ENCODE measurements at regions not wholly inside any gene's neighbourhood (a gene's known extent, or its start where the extent isn't known, plus 50 kb on each side); places are given as distances from the start of the nearest gene placed in this dataset.

DNA sequence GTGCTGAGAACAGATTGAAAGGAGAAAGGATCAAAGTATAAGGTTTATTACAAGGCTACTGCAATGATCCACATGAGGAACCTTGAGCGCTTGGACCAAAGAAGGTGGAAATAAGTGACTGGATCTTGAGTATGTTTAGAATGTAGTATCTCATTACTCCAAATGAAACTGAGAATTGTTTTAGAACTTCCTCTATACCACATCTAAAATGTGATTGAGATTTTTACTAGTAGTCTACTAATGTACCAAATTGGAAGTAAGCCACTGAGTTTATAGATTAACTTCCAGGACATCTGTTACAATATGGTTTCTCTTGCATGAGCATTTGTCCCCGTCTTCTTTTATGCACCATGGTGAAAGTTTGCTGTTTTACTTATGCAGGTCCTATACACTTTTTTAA lies 300.5 kb downstream of the SUCLG1 start:
- no peak overlapping the region for H3K4me3 ChIP-seq
- CTCF ChIA-PET = no interaction called here
- DNase-seq (ENCODE audit: low read depth in 1 of 2, low spot score in 1 of 2) (no peak), FAIRE-seq (no peak), ATAC-seq (no peak)
- H3K27ac ChIP-seq = no peak overlapping the region
- POLR2A ChIA-PET = no interaction called here
- H3K4me1 ChIP-seq = no peaks in the 10 kb centered on the region
- H3K4me2 ChIP-seq = no peak overlapping the region
- 48% methylated on average over 2 of the region's 2 CpGs for WGBS (ENCODE audit: missing lambda C conversion rate)
- no peak for TF ChIP-seq ZNF302 (CRISPR knock-in tag; IDR thresholded peaks at IDR 0.05)
- TF ChIP-seq NPAS2 (CRISPR knock-in tag; IDR thresholded peaks at IDR 0.05; ENCODE audit: borderline replicate concordance) = no peak
- no peak for TF ChIP-seq KDM1A (IDR thresholded peaks at IDR 0.05; ENCODE audit: low read depth)
- H3K9me3 ChIP-seq = no peaks in the 10 kb centered on the region

GRCh38 chr2:84152462-84152861 lies 306.6 kb downstream of the SUCLG1 start:
- WGBS (ENCODE audit: missing lambda C conversion rate) = 4% methylated on average over 2 of the region's 2 CpGs
- H3K9me3 ChIP-seq = no peaks in the 10 kb centered on the region
- no peak overlapping the region for H3K4me3 ChIP-seq
- TF ChIP-seq CTCF (IDR thresholded peaks at IDR 0.05) (no peak), RARB (CRISPR knock-in tag; IDR thresholded peaks at IDR 0.05) (no peak), NPAS2 (CRISPR knock-in tag; IDR thresholded peaks at IDR 0.05; ENCODE audit: borderline replicate concordance) (no peak), HOXB13 (CRISPR knock-in tag; IDR thresholded peaks at IDR 0.05; ENCODE audit: low read depth) (no peak), GATA3 (IDR thresholded peaks at IDR 0.05; ENCODE audit: borderline replicate concordance) (no peak), ZC3H11A (IDR thresholded peaks at IDR 0.05) (no peak), POLR2A (IDR thresholded peaks at IDR 0.05; ENCODE audit: low read length) (no peak), HDAC2 (IDR thresholded peaks at IDR 0.05) (no peak), HEYL (CRISPR knock-in tag; IDR thresholded peaks at IDR 0.05) (no peak), ZNF302 (CRISPR knock-in tag; IDR thresholded peaks at IDR 0.05) (no peak), MAFK (IDR thresholded peaks at IDR 0.05; ENCODE audit: partially characterized antibody) (no peak), CHD4 (IDR thresholded peaks at IDR 0.05; ENCODE audit: borderline replicate concordance) (no peak), ELK1 (IDR thresholded peaks at IDR 0.05; ENCODE audit: low read depth, low read length) (no peak)
- TF ChIP-seq, protein P1, sequence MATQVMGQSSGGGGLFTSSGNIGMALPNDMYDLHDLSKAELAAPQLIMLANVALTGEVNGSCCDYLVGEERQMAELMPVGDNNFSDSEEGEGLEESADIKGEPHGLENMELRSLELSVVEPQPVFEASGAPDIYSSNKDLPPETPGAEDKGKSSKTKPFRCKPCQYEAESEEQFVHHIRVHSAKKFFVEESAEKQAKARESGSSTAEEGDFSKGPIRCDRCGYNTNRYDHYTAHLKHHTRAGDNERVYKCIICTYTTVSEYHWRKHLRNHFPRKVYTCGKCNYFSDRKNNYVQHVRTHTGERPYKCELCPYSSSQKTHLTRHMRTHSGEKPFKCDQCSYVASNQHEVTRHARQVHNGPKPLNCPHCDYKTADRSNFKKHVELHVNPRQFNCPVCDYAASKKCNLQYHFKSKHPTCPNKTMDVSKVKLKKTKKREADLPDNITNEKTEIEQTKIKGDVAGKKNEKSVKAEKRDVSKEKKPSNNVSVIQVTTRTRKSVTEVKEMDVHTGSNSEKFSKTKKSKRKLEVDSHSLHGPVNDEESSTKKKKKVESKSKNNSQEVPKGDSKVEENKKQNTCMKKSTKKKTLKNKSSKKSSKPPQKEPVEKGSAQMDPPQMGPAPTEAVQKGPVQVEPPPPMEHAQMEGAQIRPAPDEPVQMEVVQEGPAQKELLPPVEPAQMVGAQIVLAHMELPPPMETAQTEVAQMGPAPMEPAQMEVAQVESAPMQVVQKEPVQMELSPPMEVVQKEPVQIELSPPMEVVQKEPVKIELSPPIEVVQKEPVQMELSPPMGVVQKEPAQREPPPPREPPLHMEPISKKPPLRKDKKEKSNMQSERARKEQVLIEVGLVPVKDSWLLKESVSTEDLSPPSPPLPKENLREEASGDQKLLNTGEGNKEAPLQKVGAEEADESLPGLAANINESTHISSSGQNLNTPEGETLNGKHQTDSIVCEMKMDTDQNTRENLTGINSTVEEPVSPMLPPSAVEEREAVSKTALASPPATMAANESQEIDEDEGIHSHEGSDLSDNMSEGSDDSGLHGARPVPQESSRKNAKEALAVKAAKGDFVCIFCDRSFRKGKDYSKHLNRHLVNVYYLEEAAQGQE (IDR thresholded peaks at IDR 0.05) = no peak
- TF ChIP-seq, protein P2, sequence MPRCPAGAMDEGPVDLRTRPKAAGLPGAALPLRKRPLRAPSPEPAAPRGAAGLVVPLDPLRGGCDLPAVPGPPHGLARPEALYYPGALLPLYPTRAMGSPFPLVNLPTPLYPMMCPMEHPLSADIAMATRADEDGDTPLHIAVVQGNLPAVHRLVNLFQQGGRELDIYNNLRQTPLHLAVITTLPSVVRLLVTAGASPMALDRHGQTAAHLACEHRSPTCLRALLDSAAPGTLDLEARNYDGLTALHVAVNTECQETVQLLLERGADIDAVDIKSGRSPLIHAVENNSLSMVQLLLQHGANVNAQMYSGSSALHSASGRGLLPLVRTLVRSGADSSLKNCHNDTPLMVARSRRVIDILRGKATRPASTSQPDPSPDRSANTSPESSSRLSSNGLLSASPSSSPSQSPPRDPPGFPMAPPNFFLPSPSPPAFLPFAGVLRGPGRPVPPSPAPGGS (IDR thresholded peaks at IDR 0.05) = no peak
- TF ChIP-seq, protein P3, sequence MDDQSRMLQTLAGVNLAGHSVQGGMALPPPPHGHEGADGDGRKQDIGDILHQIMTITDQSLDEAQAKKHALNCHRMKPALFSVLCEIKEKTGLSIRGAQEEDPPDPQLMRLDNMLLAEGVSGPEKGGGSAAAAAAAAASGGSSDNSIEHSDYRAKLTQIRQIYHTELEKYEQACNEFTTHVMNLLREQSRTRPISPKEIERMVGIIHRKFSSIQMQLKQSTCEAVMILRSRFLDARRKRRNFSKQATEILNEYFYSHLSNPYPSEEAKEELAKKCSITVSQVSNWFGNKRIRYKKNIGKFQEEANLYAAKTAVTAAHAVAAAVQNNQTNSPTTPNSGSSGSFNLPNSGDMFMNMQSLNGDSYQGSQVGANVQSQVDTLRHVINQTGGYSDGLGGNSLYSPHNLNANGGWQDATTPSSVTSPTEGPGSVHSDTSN (IDR thresholded peaks at IDR 0.05) = no peak
- TF ChIP-seq, protein P4, sequence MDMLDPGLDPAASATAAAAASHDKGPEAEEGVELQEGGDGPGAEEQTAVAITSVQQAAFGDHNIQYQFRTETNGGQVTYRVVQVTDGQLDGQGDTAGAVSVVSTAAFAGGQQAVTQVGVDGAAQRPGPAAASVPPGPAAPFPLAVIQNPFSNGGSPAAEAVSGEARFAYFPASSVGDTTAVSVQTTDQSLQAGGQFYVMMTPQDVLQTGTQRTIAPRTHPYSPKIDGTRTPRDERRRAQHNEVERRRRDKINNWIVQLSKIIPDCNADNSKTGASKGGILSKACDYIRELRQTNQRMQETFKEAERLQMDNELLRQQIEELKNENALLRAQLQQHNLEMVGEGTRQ (IDR thresholded peaks at IDR 0.05) = no peak
- no peak overlapping the region for H3K27ac ChIP-seq
- FAIRE-seq (no peak), ATAC-seq (no peak), DNase-seq (ENCODE audit: low read depth in 1 of 2, low spot score in 1 of 2) (no peak)
- POLR2A ChIA-PET = no interaction called here
- no peaks in the 10 kb centered on the region for H3K4me1 ChIP-seq
- CTCF ChIA-PET = no interaction called here
- no peak overlapping the region for H3K4me2 ChIP-seq
